HG02981 (cell line): ENCODE measurements at regions not wholly inside any gene's neighbourhood (a gene's known extent, or its start where the extent isn't known, plus 50 kb on each side); places are given as distances from the start of the nearest gene placed in this dataset.
"Not testable (repeated sequence)": the region's sequence is repeated elsewhere in the genome, so short reads cannot be mapped to it uniquely, and the experiment has no call there.

Source experiments
- ATAC-seq: cut with Tn5 transposase; IDR thresholded peaks from one replicate; pipeline ENCODE4 v1.9.1; 2021; ENCODE audit warnings: mild to moderate bottlenecking, moderate library complexity; ENCODE audit not compliant: unreplicated experiment

- ATAC-seq, result no peak
Observed at GRCh38 chr16:73965591-73965990, 331.0 kb upstream of the PSMD7 start.

GRCh38 chr16:73956587-73957494 is 339.8 kb upstream of the PSMD7 start:
- ATAC-seq, result peak; percentile 60

GRCh38 chr16:73955702-73956101 is 340.9 kb upstream of the PSMD7 start:
- ATAC-seq, result no peak

- ATAC-seq, result no peak
Observed at GRCh38 chr16:73955255-73955654, 341.4 kb upstream of the PSMD7 start.

DNA sequence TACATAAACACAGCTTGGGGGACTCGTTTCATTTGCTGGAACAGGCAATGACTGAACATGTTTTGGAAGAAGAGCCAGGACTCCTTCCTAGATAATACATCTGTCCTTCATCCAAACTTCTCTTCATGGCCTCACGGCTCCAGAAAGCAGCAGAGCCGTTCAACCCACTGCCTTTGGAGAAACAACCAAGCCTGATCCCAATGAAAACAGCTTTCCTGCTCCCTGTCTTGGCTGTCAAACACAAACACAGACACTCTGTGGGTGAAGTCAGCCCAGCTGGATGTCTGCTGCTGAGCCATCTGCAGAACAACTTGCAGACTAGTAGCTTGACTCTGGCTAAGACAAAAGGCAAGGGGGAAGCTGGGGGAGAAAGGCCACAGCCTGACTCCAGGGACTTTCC is 345.1 kb upstream of the PSMD7 start:
- no peak for ATAC-seq

DNA sequence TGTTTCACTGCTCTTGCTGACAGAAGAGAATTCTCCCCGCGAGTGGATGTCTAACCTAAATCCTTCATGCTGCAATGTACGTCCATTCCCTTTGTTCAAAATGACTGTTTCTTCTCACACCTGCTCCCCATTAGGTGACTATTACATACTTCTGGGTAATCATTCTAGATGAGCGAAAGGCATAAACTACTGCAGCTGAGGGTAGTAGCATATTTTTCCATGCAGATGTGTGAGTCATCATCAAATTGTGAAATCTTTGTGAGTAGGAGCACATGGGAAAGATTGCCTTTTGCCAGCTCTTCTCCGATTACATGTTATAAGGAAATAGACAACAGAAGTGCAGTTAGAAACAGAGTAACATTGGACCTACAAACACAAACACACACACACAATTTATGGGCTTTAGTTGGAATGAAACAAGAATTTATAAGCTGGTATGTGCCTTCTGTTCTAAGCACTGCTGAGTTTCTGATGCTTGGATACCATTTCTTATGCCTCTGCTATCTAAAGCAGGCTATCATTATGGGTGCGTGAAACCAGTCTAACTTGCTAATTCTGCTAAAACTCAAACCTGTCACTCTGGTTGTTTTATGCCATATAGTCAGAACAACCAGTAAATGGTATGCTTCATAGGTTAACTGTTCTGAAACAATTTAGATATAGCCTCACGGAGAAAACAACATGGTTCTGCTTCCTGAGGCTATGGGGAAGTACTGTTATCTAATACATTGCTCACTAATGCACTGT is 346.9 kb upstream of the PSMD7 start:
- no peak for ATAC-seq

GRCh38 chr16:73945631-73946030 is 351.0 kb upstream of the PSMD7 start:
- no peak for ATAC-seq

GRCh38 chr16:73943184-73943583 is 353.4 kb upstream of the PSMD7 start:
- ATAC-seq, result not testable (repeated sequence)

- not testable (repeated sequence) for ATAC-seq
Observed at GRCh38 chr16:73940786-73941185, 355.8 kb upstream of the PSMD7 start.

DNA sequence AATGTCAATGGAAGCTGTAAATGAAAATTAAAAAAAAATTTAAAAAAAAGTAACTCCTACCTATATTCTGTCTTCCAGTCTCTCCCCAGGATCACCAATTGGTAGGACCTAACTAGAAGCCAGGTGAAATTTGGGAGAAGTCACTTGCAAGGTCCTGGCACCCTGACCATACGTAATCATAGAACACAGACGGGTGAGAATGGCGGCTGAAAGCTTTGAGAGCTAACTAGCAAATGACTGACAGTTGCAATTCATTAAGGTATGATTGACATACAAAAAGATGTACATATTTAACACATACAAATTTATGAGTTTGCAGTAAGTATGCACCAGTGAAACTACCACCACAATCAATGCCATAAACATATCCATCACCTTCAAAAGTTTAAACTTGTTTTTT is 372.7 kb upstream of the PSMD7 start:
- ATAC-seq, result no peak

DNA sequence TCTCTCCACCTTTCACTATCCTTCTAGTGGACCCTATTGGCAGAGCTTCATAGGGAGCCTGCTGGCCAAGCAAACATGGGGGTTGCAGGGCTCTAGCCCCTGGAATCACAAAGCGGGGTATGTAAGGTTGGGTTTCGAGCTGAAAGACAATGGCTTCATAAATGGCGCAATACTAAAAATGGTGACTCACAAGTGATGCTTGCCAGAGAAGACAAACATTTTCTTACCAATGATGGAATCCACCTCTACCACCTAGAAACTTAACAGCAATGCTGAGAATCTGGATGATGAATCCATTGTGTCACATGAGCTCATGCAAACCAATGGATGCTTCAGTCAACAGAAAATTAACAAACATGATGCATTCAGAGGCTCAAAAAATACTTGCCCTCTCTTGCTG is 375.3 kb upstream of the PSMD7 start:
- no peak for ATAC-seq

GRCh38 chr16:73916829-73917594 is 379.6 kb upstream of the PSMD7 start:
- ATAC-seq, result no peak

GRCh38 chr16:73915935-73916334 is 380.7 kb upstream of the PSMD7 start:
- no peak for ATAC-seq

DNA sequence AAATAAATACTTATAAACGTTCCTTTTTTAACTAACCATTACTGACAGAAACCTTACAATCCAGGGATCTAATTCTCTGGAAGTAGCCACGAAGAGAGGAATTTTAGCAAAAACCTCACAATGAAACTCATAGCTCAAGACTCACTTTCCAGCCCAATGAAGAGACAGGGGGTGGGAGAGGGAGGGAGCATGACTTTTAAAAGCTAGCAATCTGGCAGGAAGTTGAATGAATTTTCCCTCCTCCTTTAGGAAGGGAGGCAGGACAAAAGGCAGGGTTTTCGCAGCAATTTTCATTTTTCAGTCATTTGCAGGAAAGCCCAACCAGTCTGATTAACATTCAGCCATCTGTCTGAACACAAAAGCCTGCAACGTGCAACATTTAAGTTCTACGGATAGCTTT is 381.5 kb upstream of the PSMD7 start:
- no peak for ATAC-seq

DNA sequence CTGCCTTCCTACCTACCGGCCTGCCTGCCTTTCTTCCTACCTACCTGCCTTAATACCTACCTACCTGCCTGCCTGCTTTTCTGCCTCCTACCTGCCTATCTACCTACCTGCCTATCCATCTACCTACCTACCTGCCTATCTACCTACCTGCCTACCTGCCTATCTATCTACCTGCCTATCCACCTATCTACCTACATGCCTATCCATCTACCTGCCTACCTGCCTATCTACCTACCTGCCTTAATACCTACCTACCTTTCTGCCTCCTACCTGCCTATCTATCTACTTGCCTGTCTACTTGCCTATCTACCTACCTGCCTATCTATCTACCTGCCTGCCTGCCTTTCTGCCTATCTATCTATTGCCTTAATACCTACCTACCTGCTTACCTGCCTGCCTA is 383.8 kb upstream of the PSMD7 start:
- ATAC-seq, result no peak

GRCh38 chr16:73912281-73912680 is 384.3 kb upstream of the PSMD7 start:
- ATAC-seq, result no peak

- ATAC-seq, result no peak
Observed at GRCh38 chr16:73909529-73910035, 387.0 kb upstream of the PSMD7 start.

DNA sequence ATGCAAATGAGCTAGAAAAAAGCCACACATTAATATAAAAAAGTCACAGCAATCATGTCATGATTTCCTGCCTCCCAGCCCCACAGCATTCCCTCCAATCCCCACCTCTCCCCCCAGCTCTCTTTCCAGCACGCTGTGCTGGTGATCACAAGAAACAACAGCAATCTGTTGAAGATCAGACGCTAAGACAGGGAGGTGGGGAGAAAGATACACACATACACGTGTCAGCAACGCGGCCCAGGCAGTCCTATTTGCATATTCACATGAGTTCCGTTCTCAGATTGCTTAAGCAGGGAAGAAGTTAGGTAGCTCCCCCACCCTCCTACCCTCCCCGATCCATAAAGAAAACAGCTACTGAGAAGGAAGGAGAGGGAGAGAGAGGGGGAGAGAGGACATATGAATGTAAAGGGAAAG is 405.5 kb upstream of the PSMD7 start:
- no peak for ATAC-seq

DNA sequence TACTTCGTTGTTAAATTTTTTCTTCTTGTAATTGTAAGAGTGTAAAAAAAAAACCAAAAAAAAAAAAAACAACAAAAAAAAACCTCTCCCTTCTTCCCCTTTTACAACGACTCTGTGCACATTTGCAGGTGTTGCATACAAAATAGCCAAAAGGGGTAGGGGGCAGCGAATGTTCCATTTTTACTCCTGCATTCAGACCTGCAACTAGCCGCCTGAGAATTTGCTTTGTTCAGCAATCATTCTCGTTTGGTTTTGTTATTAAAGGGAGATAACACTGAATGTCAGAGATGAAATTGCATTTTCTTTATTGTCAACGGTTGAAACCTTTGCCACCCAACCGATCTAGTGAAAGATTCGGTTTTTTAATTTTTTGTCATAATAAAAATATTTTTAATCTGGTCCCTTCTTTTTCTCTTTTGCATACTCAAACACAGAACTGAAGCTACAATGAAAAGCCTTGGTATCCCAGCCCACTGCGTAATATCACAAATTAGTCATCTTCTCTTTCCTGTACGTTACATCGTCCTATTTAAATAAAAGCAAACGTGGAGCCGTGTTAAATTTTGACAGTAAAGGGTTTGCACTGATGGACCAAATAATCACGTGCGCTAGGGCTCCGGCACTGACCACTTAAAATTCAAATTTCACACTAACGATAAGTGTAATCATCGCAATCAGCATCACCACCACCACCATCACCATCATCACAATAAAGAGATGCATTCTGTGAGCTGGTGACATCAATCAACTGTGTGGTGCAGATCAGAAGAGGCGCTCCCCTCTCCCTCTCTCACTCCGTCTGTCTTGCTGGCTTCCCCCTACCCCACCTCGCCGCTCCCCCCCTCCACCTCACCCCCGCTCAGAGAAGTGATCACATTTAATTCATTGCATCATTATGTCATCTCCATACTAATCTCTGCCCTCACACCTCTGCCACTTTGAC is 406.2 kb upstream of the PSMD7 start:
- ATAC-seq, result no peak

- no peak for ATAC-seq
Observed at GRCh38 chr16:73888840-73889490, 407.6 kb upstream of the PSMD7 start.
